ENCODE measurements at regions not wholly inside any gene's neighbourhood (a gene's known extent, or its start where the extent isn't known, plus 50 kb on each side); places are given as distances from the start of the nearest gene placed in this dataset.
"Not testable (repeated sequence)": the region's sequence is repeated elsewhere in the genome, so short reads cannot be mapped to it uniquely, and the experiment has no call there.

DNA sequence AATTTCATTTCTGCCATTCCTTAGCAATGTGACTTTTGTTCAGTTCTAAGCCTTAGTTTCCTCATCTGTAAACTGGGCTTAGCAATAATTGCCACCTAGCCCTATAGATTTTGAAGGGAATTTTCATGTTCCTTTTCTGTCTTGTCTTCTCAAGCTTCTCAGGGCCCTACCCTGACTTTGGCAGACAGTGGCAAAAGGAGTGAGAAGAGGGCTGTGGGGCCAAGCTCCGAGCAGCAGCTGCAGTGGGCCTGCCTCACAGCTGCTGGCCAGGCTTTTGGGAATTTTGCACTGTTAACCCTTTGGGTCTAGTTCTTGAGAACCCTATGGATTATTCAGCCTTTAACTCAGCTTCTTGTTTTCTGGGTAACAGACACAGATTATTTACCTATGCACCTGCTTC lies 67.6 kb upstream of the IGSF1 start:
- DNase-seq, result no peak

GRCh38 chrX:131359611-131360010 lies 70.5 kb upstream of the IGSF1 start:
- no peak for DNase-seq

GRCh38 chrX:131365766-131366165 lies 76.7 kb upstream of the IGSF1 start:
- no peak for DNase-seq

DNA sequence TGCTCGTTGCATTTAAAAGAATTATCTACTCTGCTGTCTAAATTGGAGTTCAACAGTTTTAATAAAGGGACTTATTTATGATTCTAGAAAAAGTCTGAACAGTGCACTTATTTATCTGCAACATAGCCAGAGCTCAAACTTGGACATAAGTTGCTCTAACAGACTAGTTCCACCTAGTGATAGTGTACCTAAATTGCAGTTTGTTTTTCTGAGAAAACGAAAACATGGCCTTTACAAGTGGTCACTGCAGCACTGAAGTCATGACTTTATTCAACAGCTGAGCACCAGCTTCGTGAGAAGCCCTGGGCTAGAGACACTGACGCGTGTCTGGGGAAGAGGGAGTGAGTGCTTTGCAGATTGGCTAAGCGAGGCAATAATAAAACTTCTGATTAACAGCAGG lies 77.3 kb upstream of the IGSF1 start:
- peak; percentile 39 for DNase-seq

DNA sequence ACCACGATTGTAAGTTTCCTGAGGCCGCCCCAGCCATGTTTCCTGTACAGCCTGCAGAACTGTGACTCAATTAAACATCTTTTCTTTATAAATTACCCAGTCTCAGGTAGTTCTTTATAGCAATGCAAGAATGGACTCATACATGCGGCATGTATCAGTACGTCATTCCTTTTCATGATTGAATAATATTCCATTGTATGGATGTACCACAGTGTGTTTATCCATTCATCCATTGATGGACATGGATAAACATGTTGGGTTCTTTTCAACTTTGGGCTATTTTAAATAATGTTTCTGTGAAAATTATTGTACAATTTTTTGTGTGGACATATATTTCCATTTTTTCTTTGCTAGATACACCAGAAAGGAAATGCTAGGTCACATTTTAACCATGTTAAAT lies 99.2 kb upstream of the IGSF1 start:
- no peak for DNase-seq

GRCh38 chrX:131392666-131393065 lies 103.6 kb upstream of the IGSF1 start:
- DNase-seq, result no peak

GRCh38 chrX:131393426-131393825 lies 104.3 kb upstream of the IGSF1 start:
- no peak for DNase-seq

DNA sequence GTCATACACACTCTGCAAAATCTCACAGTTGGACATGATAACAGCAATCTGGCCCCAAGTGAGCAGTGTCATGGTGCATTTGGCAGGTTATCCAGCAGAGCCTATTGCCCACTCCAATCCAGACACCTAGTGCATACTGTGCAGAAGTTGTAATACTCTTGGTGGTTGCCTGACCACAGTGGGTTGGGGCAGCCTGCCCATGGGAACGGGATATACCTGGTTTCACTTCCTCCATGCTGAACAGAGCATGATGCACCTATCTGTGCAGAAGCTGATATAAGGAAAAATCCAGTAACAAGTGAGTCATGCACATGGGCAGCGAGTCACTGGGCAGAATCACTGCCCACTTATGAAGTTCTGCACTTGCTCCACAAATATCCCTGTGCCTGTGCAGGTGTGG lies 105.3 kb upstream of the IGSF1 start:
- DNase-seq, result no peak

DNA sequence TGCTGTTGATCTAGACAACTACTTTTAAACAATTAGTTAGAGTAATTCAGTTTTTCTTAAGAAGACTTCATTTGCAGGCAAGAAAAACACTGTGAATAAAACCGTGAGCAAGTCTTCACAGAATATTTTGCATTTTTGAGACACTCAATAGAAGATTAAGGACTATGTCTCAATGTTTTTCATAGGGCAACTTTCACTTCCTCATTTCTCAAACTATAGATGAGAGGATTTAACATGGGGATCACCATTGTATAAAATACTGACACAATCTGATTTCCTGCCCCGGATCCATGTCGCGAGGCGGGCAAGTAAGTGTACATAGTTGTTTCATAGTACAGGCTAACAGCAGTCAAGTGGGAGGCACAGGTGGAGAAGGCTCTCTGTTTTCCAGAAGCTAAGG lies 108.8 kb upstream of the IGSF1 start:
- DNase-seq, result no peak

GRCh38 chrX:131399678-131400428 lies 110.7 kb upstream of the IGSF1 start:
- no peak for DNase-seq

DNA sequence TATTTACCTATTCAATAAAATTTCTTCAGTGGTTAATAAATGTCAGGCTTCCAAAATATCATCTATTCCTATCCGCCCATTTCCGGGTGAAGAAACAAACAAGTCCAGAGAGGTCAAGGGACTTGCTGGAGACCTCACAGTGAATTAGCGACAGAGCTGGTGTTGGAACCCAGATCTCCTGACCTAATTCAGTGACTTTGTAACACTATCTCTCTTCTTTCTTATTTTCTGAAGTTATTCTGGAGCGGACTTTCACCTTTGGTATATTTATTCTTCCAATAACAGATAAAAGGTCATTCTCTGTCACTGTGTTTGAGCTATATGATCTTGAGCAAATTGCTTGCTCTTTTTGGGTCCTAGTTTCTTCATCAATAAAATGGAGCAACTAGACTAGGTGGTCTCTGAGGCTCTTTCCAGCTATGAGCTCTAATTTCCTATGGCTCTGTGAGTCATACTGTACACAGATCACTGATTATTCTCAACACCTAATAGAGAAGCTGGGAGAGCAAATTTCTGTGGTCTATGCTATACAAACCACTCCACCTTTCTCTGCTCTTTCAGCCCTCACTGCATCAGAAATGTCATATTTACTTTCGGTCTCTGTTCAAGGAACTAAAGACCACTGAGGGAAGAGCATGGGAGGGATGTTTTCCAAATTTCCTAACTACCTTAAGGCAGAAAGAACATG lies 113.2 kb upstream of the IGSF1 start:
- no peak for DNase-seq

- no peak for DNase-seq
Measured at GRCh38 chrX:131405497-131405896, 116.4 kb upstream of the IGSF1 start.

DNA sequence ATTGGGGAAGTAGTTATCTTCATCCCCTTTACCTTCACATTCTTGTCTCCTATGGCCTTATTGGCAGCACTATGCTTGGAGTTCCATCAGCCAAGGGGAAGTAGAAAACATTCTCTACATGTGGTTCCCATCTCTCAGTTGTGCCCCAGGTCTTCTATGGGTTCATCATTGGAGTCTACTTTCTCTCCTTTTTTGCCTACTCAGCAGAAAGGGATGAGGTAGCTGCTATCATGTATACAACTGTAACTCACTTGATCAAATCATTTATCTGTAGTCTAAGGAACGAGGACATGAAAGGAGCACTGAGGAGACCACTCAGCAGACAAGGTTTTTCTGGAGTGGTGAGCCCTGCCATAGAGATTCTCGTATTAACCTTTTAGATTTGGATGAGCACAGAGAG lies 119.0 kb upstream of the OR13H1 start:
- DNase-seq, result no peak

- DNase-seq, result not testable (repeated sequence)
Measured at GRCh38 chrX:131430465-131430864, 113.4 kb upstream of the OR13H1 start.

DNA sequence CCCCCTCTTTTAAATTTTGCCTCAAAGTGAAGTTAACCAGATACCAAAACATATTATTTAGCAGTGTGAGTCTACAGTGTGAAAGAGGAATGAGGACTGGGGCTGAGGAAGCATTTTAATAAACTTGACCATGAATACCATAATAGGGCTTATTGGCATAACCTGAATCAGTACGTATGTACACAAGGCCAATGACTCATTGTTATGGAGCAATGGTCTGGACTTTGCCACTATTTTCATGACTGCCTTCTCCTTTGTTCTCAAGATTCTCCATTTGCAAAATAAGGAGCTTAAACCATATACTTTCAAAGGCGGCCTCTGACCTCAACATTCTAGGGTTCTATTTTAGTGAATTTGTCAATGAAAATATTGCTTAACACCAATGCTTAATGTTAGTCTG lies 102.8 kb upstream of the OR13H1 start:
- DNase-seq, result no peak

- DNase-seq, result no peak
Measured at GRCh38 chrX:131445955-131446354, 97.9 kb upstream of the OR13H1 start.

DNA sequence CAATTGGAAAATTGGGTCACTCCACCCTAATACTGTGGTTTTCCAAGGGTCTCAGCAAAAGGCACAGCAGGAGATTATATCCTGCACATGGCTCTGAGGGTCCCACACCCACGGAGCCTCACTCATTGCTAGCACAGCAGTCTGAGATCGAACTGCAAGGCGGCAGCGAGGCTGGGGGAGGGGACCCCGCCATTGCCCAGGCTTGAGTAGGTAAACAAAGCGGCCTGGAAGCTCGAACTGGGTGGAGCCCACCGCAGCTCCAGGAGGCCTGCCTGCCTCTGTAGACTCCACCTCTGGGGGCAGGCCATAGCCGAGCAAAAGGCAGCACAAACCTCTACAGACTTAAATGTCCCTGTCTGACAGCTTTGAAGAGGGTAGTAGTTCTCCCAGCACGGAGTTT lies 82.0 kb upstream of the OR13H1 start:
- DNase-seq, result not testable (repeated sequence)

DNA sequence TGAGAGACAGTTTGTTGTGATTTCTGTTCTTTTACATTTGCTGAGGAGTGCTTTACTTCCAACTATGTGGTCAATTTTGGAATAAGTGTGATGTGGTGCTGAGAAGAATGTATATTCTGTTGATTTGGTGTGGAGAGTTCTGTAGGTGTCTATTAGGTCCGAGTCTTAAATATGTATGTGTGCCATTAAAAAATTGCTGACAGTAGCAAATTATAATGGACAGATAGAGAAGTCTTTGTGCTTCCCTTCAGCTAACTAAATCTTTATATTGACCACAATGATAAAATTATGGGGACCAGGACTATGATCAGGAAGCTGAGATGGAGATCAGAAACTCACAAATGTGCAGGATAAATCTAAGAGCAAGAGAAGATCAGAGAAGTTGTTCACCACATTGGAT lies 70.1 kb upstream of the OR13H1 start:
- not testable (repeated sequence) for DNase-seq

GRCh38 chrX:131477498-131477897 lies 66.4 kb upstream of the OR13H1 start:
- no peak for DNase-seq
